MM.1S (cell line): ENCODE measurements at regions not wholly inside any gene's neighbourhood (a gene's known extent, or its start where the extent isn't known, plus 50 kb on each side); places are given as distances from the start of the nearest gene placed in this dataset.

ENCODE experiments used
- EZH2phosphoT487 ChIP-seq: fragments of 300-600 bp; sonication (generic); IDR thresholded peaks from 2 replicates; pipeline ENCODE4 v1.6.1; 2018; ENCODE audit warnings: antibody characterized with exemption, low read length
- TF ChIP-seq, protein P1 (sequence below): fragments of 300-600 bp; sonication (generic); IDR thresholded peaks from 2 replicates; pipeline ENCODE4 v1.5.1; 2016; ENCODE audit warnings: antibody characterized with exemption, low read length, mixed read lengths

DNA sequence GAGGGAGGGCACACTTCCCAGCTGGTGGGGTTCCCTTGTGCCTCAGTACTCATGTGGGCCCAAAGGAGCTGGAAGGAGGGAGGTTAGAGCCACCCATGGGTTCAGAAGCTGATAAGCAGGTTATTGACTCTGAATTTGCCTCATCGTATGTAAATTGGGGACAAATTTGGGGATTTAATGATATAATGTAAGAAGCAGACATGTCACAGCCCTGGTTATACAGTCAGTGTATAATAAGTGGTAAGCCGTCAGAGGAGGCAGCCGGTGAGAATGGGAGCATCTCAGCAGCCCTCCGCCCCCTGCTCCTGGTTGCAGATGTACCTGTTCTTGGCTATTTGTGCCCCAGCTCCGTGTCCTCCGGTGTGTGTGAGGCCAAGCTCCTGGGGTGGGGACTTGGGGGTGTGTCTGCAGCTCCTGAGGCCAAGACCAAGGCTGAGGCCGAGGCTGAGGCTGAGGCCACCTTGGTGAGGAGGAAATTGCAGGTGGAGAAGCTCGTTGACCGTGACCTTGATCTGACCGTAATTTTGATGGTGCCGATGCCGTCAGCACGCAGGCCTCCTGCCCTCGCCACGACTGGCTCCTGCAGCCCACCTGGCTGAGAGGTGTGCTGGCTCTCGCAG, 288.1 kb downstream of the SEC14L1 start:
- TF ChIP-seq EZH2phosphoT487: no peak
- TF ChIP-seq, protein P1, sequence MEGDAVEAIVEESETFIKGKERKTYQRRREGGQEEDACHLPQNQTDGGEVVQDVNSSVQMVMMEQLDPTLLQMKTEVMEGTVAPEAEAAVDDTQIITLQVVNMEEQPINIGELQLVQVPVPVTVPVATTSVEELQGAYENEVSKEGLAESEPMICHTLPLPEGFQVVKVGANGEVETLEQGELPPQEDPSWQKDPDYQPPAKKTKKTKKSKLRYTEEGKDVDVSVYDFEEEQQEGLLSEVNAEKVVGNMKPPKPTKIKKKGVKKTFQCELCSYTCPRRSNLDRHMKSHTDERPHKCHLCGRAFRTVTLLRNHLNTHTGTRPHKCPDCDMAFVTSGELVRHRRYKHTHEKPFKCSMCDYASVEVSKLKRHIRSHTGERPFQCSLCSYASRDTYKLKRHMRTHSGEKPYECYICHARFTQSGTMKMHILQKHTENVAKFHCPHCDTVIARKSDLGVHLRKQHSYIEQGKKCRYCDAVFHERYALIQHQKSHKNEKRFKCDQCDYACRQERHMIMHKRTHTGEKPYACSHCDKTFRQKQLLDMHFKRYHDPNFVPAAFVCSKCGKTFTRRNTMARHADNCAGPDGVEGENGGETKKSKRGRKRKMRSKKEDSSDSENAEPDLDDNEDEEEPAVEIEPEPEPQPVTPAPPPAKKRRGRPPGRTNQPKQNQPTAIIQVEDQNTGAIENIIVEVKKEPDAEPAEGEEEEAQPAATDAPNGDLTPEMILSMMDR: no peak
